Subcutaneous abdominal adipose tissue (tissue), 5 donors: ENCODE measurements at regions not wholly inside any gene's neighbourhood (a gene's known extent, or its start where the extent isn't known, plus 50 kb on each side); places are given as distances from the start of the nearest gene placed in this dataset.
"Not testable (repeated sequence)": the region's sequence is repeated elsewhere in the genome, so short reads cannot be mapped to it uniquely, and the experiment has no call there.

Experiments used
- H3K27ac ChIP-seq: one replicate; pipeline ENCODE4 v1.7.0; 2013; ENCODE audit warnings: low read depth, mild to moderate bottlenecking, inconsistent platforms, low read length, moderate library complexity
- H3K27me3 ChIP-seq, 5 donors: one replicate each; pipeline ENCODE4 v1.7.0; 2013; ENCODE audit warnings: low read length in 5 of 5, inconsistent platforms in 1 of 5; ENCODE audit not compliant: control insufficient read depth in 5 of 5, insufficient read depth in 4 of 5
- H3K36me3 ChIP-seq, 5 donors: one replicate each; pipeline ENCODE4 v1.7.0; 2013; ENCODE audit warnings: low read length in 5 of 5; ENCODE audit not compliant: control insufficient read depth in 5 of 5, insufficient read depth in 5 of 5
- H3K4me1 ChIP-seq, 5 donors: one replicate each; pipeline ENCODE4 v1.7.0; 2013; ENCODE audit warnings: low read length in 5 of 5, mild to moderate bottlenecking in 3 of 5, moderate library complexity in 1 of 5; ENCODE audit not compliant: control insufficient read depth in 5 of 5, insufficient read depth in 5 of 5
- H3K4me3 ChIP-seq, 5 donors: one replicate each; pipeline ENCODE4 v1.7.0; 2013; ENCODE audit warnings: low read length in 5 of 5, low read depth in 1 of 5
- H3K9ac ChIP-seq, 5 donors: one replicate each; pipeline ENCODE4 v1.7.0; 2013; ENCODE audit warnings: low read length in 5 of 5, mild to moderate bottlenecking in 4 of 5, moderate library complexity in 3 of 5
- H3K9me3 ChIP-seq, 5 donors: one replicate each; pipeline ENCODE4 v1.7.0; 2013; ENCODE audit warnings: low read length in 5 of 5; ENCODE audit not compliant: control insufficient read depth in 5 of 5
- donor health status: healthy.
- donor health status: healthy.
- donor health status: healthy.
- donor health status: healthy.
- donor health status: healthy.

- Histone ChIP-seq H3K9me3 (no peaks in the 10 kb centered on the region), H3K27ac (no peak overlapping the region), H3K4me3 (no peak overlapping the region), H3K4me1 (peaks cover 0 to 9% (median 0%) of the 10 kb centered on the region in 5 donors), H3K36me3 (no peaks in the 10 kb centered on the region), H3K27me3 (no peaks in the 10 kb centered on the region), H3K9ac (no peak overlapping the region)
Measured at GRCh38 chr3:26233374-26233773, 389.2 kb upstream of the LRRC3B start.

DNA sequence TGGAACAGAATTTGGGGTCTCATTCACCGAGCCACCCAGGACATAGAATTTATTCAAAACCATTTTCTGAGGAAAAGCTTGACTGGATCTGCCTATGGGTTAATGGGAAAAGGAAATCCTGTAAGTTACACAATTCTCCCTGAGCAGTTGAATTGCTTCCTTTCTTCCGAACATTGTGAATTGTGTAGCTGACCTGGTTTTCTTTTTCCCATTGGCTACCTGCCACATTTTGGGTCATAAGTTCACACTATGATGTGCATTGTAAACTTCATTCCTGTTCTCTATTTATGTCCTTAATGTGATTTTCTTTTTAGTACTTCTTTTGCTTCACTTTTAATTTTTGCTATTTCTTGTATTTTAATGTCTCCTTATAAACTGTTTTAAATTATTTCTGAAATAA is 386.0 kb upstream of the LRRC3B start:
- Histone ChIP-seq H3K36me3 (no peaks in the 10 kb centered on the region), H3K4me1 (peaks cover 0 to 9% (median 0%) of the 10 kb centered on the region in 5 donors), H3K27me3 (no peaks in the 10 kb centered on the region), H3K4me3 (no peak overlapping the region), H3K27ac (no peak overlapping the region), H3K9ac (no peak overlapping the region), H3K9me3 (no peaks in the 10 kb centered on the region)

- H3K27me3 ChIP-seq, result no peaks in the 10 kb centered on the region
- H3K4me3 ChIP-seq, result no peak overlapping the region
- peaks cover 0 to 9% (median 0%) of the 10 kb centered on the region in 5 donors for H3K4me1 ChIP-seq
- H3K27ac ChIP-seq, result no peak overlapping the region
- H3K9me3 ChIP-seq, result no peaks in the 10 kb centered on the region
- H3K36me3 ChIP-seq, result no peaks in the 10 kb centered on the region
- no peak overlapping the region for H3K9ac ChIP-seq
Measured at GRCh38 chr3:26237036-26237682, 385.4 kb upstream of the LRRC3B start.

DNA sequence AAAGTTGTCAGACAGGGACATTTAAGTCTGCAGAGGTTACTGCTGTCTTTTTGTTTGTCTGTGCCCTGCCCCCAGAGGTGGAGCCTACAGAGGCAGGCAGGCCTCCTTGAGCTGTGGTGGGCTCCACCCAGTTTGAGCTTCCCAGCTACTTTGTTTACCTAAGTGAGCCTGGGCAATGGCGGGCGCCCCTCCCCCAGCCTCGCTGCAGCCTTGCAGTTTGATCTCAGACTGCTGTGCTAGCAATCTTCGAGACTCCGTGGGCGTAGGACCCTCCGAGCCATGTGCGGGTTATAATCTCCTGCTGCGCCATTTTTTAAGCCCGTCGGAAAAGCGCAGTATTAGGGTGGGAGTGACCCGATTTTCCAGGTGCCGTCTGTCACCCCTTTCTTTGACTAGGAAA is 378.0 kb upstream of the LRRC3B start:
- not testable (repeated sequence) for H3K4me3 ChIP-seq, H3K27ac ChIP-seq, H3K9ac ChIP-seq, H3K36me3 ChIP-seq, H3K27me3 ChIP-seq, H3K9me3 ChIP-seq, H3K4me1 ChIP-seq

DNA sequence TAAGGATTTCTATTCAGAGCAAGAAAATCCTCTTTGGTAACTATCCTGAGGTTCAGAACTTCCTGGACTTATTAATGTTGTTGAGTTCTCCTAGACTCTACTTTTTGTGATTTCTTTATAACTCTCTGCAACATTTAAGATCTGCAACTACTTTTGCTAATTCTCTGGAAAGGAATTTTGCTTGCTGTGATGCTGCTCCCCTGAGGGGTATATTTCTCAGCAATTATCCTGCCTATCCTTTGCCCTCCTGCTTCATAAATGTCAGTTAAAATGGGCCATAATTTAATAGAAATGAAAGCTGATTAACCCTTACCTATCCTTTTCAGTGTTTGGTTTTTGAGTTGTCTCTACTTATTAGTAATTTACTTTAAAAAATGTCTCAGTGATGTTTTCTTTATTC is 377.3 kb upstream of the LRRC3B start:
- H3K36me3 ChIP-seq, result no peaks in the 10 kb centered on the region
- H3K9me3 ChIP-seq, result no peaks in the 10 kb centered on the region
- H3K4me1 ChIP-seq, result no peaks in the 10 kb centered on the region
- no peak overlapping the region for H3K4me3 ChIP-seq
- no peaks in the 10 kb centered on the region for H3K27me3 ChIP-seq
- H3K27ac ChIP-seq, result no peak overlapping the region
- no peak overlapping the region for H3K9ac ChIP-seq

DNA sequence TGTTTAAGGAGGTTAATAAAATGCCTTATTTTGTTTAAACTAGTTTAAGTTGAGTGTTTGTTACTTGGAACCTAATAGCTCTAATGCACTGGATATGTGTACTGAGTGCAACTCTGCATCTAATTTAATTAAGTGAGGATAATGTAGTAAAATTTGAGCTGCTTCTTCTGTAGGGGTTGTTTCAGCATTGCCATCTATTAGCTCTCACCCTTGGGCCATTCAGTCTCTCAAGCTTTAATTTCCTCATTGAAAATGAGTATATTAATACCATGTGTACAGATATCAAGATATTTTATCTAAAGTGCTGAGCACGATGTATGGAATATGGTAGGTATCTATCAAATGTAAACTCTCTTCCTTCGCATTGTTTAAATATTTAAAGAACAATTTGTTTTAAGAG is 375.7 kb upstream of the LRRC3B start:
- Histone ChIP-seq H3K9ac (no peak overlapping the region), H3K27ac (no peak overlapping the region), H3K36me3 (no peaks in the 10 kb centered on the region), H3K9me3 (no peaks in the 10 kb centered on the region), H3K4me3 (no peak overlapping the region), H3K4me1 (no peaks in the 10 kb centered on the region), H3K27me3 (no peaks in the 10 kb centered on the region)

DNA sequence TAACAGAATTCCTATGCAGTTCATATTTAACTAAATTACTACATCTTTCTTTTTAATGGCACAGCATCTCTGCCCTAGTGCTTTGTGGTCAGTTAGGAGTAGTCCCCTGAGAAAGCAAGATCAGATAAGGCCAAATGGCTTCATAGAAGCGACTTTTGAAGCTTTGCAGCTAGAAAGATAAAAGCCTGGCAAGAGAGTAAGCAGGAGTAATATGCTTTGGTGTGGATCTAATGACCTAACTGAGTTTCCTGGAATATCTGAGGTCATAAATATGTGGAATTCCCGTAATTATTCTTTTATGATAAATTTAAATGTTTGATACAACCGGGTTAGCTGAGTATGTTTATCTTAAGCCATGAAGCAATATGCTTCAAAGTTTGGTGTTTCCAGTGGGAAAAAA is 374.9 kb upstream of the LRRC3B start:
- no peaks in the 10 kb centered on the region for H3K4me1 ChIP-seq
- H3K27ac ChIP-seq, result no peak overlapping the region
- no peak overlapping the region for H3K4me3 ChIP-seq
- no peaks in the 10 kb centered on the region for H3K27me3 ChIP-seq
- no peak overlapping the region for H3K9ac ChIP-seq
- H3K36me3 ChIP-seq, result no peaks in the 10 kb centered on the region
- H3K9me3 ChIP-seq, result no peaks in the 10 kb centered on the region

DNA sequence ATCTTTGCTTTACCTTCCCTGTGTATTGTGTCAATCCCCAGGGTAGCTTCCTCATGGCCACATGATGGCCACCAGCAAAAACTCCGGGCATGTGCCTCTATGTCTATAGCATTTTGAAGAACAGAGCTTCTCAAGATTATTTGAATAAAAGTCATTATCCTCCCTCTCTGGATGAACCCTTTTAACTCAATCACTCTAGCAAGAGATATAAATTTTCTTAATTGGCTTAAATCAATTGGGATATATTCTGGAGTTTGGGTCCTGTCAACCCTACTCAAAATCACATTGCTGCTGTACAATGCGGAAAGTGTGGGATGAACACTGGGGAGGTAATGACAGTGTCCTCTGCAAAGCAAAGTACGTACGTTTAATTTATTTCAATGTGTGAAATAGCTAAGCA is 370.6 kb upstream of the LRRC3B start:
- Histone ChIP-seq H3K4me3 (no peak overlapping the region), H3K9me3 (no peaks in the 10 kb centered on the region), H3K9ac (no peak overlapping the region), H3K4me1 (no peaks in the 10 kb centered on the region), H3K36me3 (no peaks in the 10 kb centered on the region), H3K27me3 (no peaks in the 10 kb centered on the region), H3K27ac (no peak overlapping the region)

GRCh38 chr3:26256224-26256623 is 366.3 kb upstream of the LRRC3B start:
- Histone ChIP-seq H3K4me3 (no peak overlapping the region), H3K27me3 (no peaks in the 10 kb centered on the region), H3K9me3 (no peaks in the 10 kb centered on the region), H3K9ac (no peak overlapping the region), H3K36me3 (no peaks in the 10 kb centered on the region), H3K4me1 (peaks cover 0 to 13% (median 9%) of the 10 kb centered on the region in 5 donors), H3K27ac (no peak overlapping the region)

DNA sequence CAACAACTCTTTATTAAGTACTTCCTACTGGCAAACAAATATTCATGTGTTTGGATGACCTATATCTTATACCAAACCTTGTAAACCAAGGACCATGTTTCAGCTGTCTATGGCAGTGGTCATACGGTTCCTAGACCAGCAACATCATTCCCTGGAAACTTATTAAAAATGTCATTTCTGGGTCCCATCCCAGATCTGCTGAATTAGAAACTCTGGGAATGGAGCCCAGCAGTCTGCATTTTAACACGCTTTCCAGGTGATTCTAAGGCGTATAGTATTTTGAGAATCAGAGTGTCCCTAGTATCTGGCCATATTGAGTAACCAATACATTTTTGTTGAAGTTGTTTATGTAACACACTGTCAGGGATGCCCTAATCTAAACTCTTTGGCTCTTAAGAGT is 363.4 kb upstream of the LRRC3B start:
- H3K9me3 ChIP-seq, result no peaks in the 10 kb centered on the region
- H3K4me1 ChIP-seq, result peaks cover 0 to 13% (median 9%) of the 10 kb centered on the region in 5 donors
- H3K27ac ChIP-seq, result no peak overlapping the region
- H3K9ac ChIP-seq, result no peak overlapping the region
- H3K36me3 ChIP-seq, result no peaks in the 10 kb centered on the region
- no peaks in the 10 kb centered on the region for H3K27me3 ChIP-seq
- no peak overlapping the region for H3K4me3 ChIP-seq

DNA sequence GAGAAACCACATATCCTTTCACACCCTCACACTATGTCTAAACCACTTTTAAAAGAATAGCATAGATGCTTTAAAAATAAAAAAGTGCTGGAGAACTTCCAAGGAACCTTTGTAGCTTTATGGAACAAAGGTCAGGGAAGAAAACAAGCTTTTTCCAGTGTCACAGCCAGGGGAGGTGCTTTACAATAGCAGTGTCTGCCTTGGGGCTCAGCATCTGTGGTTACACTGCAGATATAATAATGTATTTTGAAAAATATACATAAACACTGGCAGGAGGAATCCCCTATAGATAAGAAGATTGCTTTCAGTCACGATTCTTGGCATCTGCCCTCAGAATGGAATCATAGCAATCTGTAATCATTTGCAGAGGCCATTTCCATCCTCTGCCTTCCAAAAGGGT is 362.4 kb upstream of the LRRC3B start:
- peaks cover 0 to 13% (median 9%) of the 10 kb centered on the region in 5 donors for H3K4me1 ChIP-seq
- H3K27ac ChIP-seq, result no peak overlapping the region

More for the DNA sequence above, 362.4 kb upstream of the LRRC3B start:
- Histone ChIP-seq H3K9ac (no peak overlapping the region), H3K27me3 (no peaks in the 10 kb centered on the region), H3K4me3 (no peak overlapping the region), H3K36me3 (no peaks in the 10 kb centered on the region), H3K9me3 (no peaks in the 10 kb centered on the region)
